Ishikawa (cell line): ENCODE measurements at regions not wholly inside any gene's neighbourhood (a gene's known extent, or its start where the extent isn't known, plus 50 kb on each side); places are given as distances from the start of the nearest gene placed in this dataset.

Experiments
- CEBPB ChIP-seq: IDR thresholded peaks from 2 replicates; pipeline ENCODE4 v1.6.1; 2012
- EP300 ChIP-seq: IDR thresholded peaks from 2 replicates; pipeline ENCODE4 v1.6.1; 2012; ENCODE audit warnings: borderline replicate concordance
- TAF1 ChIP-seq: IDR thresholded peaks from 2 replicates; pipeline ENCODE4 v1.6.1; 2012; ENCODE audit warnings: low read depth, mild to moderate bottlenecking

DNA sequence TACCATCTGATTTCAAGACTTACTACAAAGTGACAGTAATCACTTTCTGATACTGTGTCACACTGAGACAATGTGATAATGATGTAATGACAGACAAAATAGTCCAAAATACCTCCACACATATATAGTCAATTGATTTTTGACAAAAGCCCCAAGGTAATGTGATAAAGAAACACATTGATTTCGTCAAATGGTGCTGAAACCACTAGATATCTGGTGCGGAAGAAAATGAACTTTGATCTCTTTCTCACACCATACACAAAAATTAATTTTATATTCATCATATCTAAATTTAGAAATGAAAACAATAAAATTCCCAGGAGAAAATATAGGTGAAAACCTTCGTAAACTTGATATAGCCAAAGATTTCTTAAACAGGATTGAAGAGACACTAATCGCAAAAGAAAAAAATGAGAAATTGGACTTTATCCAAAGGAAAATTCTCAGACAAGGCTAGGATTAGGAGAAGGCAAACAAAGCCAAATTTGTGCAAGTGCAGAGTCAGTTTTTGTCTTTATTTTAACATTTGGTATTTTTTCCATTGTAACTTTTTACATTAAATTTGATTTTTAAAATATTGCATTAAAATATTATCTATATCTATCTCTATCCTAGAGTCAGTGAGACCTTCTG lies 739.9 kb downstream of the DIAPH3 start:
- TF ChIP-seq TAF1 (no peak), CEBPB (no peak), EP300 (no peak)
